ENCODE measurements at regions not wholly inside any gene's neighbourhood (a gene's known extent, or its start where the extent isn't known, plus 50 kb on each side); places are given as distances from the start of the nearest gene placed in this dataset.
A peak's percentile ranks its signal among the peaks of the same experiment; 100 is the strongest.

GRCh38 chr7:68248973-68249372 is 1252.3 kb downstream of the TYW1 start:
- no peaks in the 10 kb centered on the region for H3K79me2 ChIP-seq (ENCODE audit: control insufficient read depth in 1 of 2, insufficient read depth in 2 of 2, low read length in 2 of 2)
- peak overlapping the region; percentile 19; the same call in 1 of the 2 replicates for H2BK15ac ChIP-seq (ENCODE audit: low read length)
- H3K18ac ChIP-seq (ENCODE audit: extremely low read depth, low read length), result no peak overlapping the region
- no peak overlapping the region for H2BK120ac ChIP-seq (replicated peaks; ENCODE audit: low read depth, low read length)
- H3K9me3 ChIP-seq (ENCODE audit: insufficient read depth in 2 of 2, low read depth in 1 of 2, low read length in 1 of 2), result peaks cover 6 to 8% of the 10 kb centered on the region in 2 experiments; a peak in 2 of 4 replicates
- no peak overlapping the region for H3K56ac ChIP-seq (replicated peaks; ENCODE audit: insufficient read length, low read depth, low read length)
- H3K4me1 ChIP-seq (replicated peaks in 1 of 4; ENCODE audit: control insufficient read depth in 3 of 4, insufficient read depth in 4 of 4, low read length in 3 of 4), result peaks cover 7 to 22% (median 12%) of the 10 kb centered on the region in 4 experiments; a peak in 6 of 7 replicates
- H4K8ac ChIP-seq (ENCODE audit: extremely low read depth, insufficient read depth, low read length), result no peak overlapping the region
- H3K4ac ChIP-seq (replicated peaks; ENCODE audit: insufficient read length, low read depth, low read length), result no peak overlapping the region
- H3K23me2 ChIP-seq (ENCODE audit: low read depth, low read length), result peaks cover 3% of the 10 kb centered on the region; the same call in 1 of the 2 replicates
- ChIA-PET POLR2A (ENCODE audit: partially characterized antibody) (no interaction called here), CTCF (ENCODE audit: partially characterized antibody) (no interaction called here)
- H4K91ac ChIP-seq (replicated peaks; ENCODE audit: insufficient read length, low read length), result no peak overlapping the region
- H4K5ac ChIP-seq (ENCODE audit: insufficient read length, low read depth, low read length), result no peak overlapping the region
- H3K9ac ChIP-seq (replicated peaks in 1 of 4; ENCODE audit: extremely low read depth in 1 of 4, low read depth in 3 of 4, low read length in 3 of 4), result no peak overlapping the region
- no peak overlapping the region for H3K4me2 ChIP-seq (ENCODE audit: insufficient read depth in 1 of 2, low read depth in 2 of 2, low read length in 2 of 2)
- FAIRE-seq (no peak), DNase-seq (ENCODE audit: low read depth in 1 of 2, low spot score in 2 of 2) (no peak)
- no peak overlapping the region for H3K4me3 ChIP-seq (ENCODE audit: extremely low read depth in 1 of 4, insufficient read depth in 2 of 4, low read depth in 3 of 4, low read length in 4 of 4)
- no peak overlapping the region for H2BK5ac ChIP-seq (ENCODE audit: low read depth, low read length)
- H3K79me1 ChIP-seq (ENCODE audit: low read depth, low read length), result no peaks in the 10 kb centered on the region
- H3K27ac ChIP-seq (ENCODE audit: low read depth, low read length), result no peak overlapping the region
- H3K27me3 ChIP-seq (replicated peaks in 1 of 4; ENCODE audit: control insufficient read depth in 3 of 4, extremely low read depth in 1 of 4, insufficient read depth in 3 of 4, low read length in 3 of 4), result no peaks in the 10 kb centered on the region; a peak in 2 of 7 replicates
- H2AK5ac ChIP-seq (ENCODE audit: low read depth, low read length), result no peak overlapping the region
- no peak overlapping the region for H3K23ac ChIP-seq (ENCODE audit: insufficient read length)
- H4K20me1 ChIP-seq (replicated peaks in 1 of 2; ENCODE audit: control insufficient read depth in 1 of 2, insufficient read depth in 2 of 2, low read length in 2 of 2), result no peaks in the 10 kb centered on the region
- no peaks in the 10 kb centered on the region for H3K36me3 ChIP-seq (ENCODE audit: control insufficient read depth in 2 of 4, insufficient read depth in 4 of 4, low read length in 3 of 4)
- H2BK20ac ChIP-seq (ENCODE audit: low read length), result peak overlapping the region; percentile 2; the same call in 1 of the 2 replicates
- TF ChIP-seq POLR2A (IDR thresholded peaks at IDR 0.05; ENCODE audit: control extremely low read depth in 1 of 2, low read depth in 2 of 2, low read length in 2 of 2) (no peak), EZH2 (IDR thresholded peaks at IDR 0.05; ENCODE audit: low read depth, low read length, severe bottlenecking) (no peak)
- no peak overlapping the region for H3K14ac ChIP-seq (ENCODE audit: insufficient read length)
- H2AFZ ChIP-seq (ENCODE audit: low read length), result no peak overlapping the region
- H2BK12ac ChIP-seq (ENCODE audit: low read depth, low read length), result peak overlapping the region; percentile 32; the same call in 1 of the 2 replicates

Measured in H1 (cell line).